HG02943 (cell line): ENCODE measurements at regions not wholly inside any gene's neighbourhood (a gene's known extent, or its start where the extent isn't known, plus 50 kb on each side); places are given as distances from the start of the nearest gene placed in this dataset.
"Not testable (repeated sequence)": the region's sequence is repeated elsewhere in the genome, so short reads cannot be mapped to it uniquely, and the experiment has no call there.

Source experiments
- ATAC-seq: cut with Tn5 transposase; IDR thresholded peaks from one replicate; pipeline ENCODE4 v1.9.1; 2021; ENCODE audit warnings: mild to moderate bottlenecking, low read depth, moderate library complexity; ENCODE audit not compliant: unreplicated experiment

- ATAC-seq: no peak
Observed at GRCh38 chr6:9266741-9267140, 831.4 kb upstream of the SLC35B3 start.

- no peak for ATAC-seq
Observed at GRCh38 chr6:9257215-9257614, 821.9 kb upstream of the SLC35B3 start.

GRCh38 chr6:9254251-9254650, 818.9 kb upstream of the SLC35B3 start:
- no peak for ATAC-seq

- no peak for ATAC-seq
Observed at GRCh38 chr6:9252799-9253198, 817.5 kb upstream of the SLC35B3 start.

GRCh38 chr6:9250852-9251251, 815.5 kb upstream of the SLC35B3 start:
- ATAC-seq: no peak

- no peak for ATAC-seq
Observed at GRCh38 chr6:9248133-9248532, 812.8 kb upstream of the SLC35B3 start.

GRCh38 chr6:9240861-9241260, 805.5 kb upstream of the SLC35B3 start:
- no peak for ATAC-seq

GRCh38 chr6:9236443-9236842, 801.1 kb upstream of the SLC35B3 start:
- ATAC-seq: no peak

- no peak for ATAC-seq
Observed at GRCh38 chr6:9233686-9234085, 798.3 kb upstream of the SLC35B3 start.

GRCh38 chr6:9233226-9233625, 797.9 kb upstream of the SLC35B3 start:
- ATAC-seq: no peak

- no peak for ATAC-seq
Observed at GRCh38 chr6:9225441-9225871, 790.1 kb upstream of the SLC35B3 start.

- no peak for ATAC-seq
Observed at GRCh38 chr6:9224539-9224938, 789.2 kb upstream of the SLC35B3 start.

- not testable (repeated sequence) for ATAC-seq
Observed at GRCh38 chr6:9213717-9214116, 778.4 kb upstream of the SLC35B3 start.

GRCh38 chr6:9208966-9209365, 773.6 kb upstream of the SLC35B3 start:
- no peak for ATAC-seq

GRCh38 chr6:9205645-9206044, 770.3 kb upstream of the SLC35B3 start:
- ATAC-seq: no peak

- no peak for ATAC-seq
Observed at GRCh38 chr6:9204171-9204570, 768.8 kb upstream of the SLC35B3 start.

GRCh38 chr6:9200712-9201111, 765.4 kb upstream of the SLC35B3 start:
- ATAC-seq: no peak

- no peak for ATAC-seq
Observed at GRCh38 chr6:9197726-9198125, 762.4 kb upstream of the SLC35B3 start.

GRCh38 chr6:9195322-9195721, 760.0 kb upstream of the SLC35B3 start:
- ATAC-seq: no peak

GRCh38 chr6:9192405-9192909, 757.1 kb upstream of the SLC35B3 start:
- ATAC-seq: no peak

GRCh38 chr6:9186148-9186547, 750.8 kb upstream of the SLC35B3 start:
- ATAC-seq: no peak

- ATAC-seq: no peak
Observed at GRCh38 chr6:9178071-9178470, 742.7 kb upstream of the SLC35B3 start.

GRCh38 chr6:9173229-9173628, 737.9 kb upstream of the SLC35B3 start:
- ATAC-seq: no peak
